H9 (cell line): ENCODE measurements at regions not wholly inside any gene's neighbourhood (a gene's known extent, or its start where the extent isn't known, plus 50 kb on each side); places are given as distances from the start of the nearest gene placed in this dataset.

Experiments used
- DNase-seq: peaks from one replicate; pipeline ENCODE4 v3.0.0-alpha.2; 2017
- H2AFZ ChIP-seq: one replicate; pipeline ENCODE4 v1.6.1; 2013; ENCODE audit warnings: mild to moderate bottlenecking, low read length, control low read depth, moderate library complexity
- H2AK5ac ChIP-seq: 2 replicates; pipeline ENCODE4 v1.6.1; 2013; ENCODE audit warnings: low read length, control low read depth, mixed read lengths; ENCODE audit not compliant: insufficient read length
- H2BK120ac ChIP-seq: one replicate; pipeline ENCODE4 v1.6.1; 2013; ENCODE audit warnings: low read depth, mild to moderate bottlenecking, low read length, control low read depth, inconsistent platforms; ENCODE audit not compliant: poor library complexity, severe bottlenecking
- H2BK12ac ChIP-seq: 2 replicates; pipeline ENCODE4 v1.6.1; 2013; ENCODE audit warnings: low read length, control low read depth, mixed read lengths, low read depth; ENCODE audit not compliant: insufficient read length
- H2BK15ac ChIP-seq: 2 replicates; pipeline ENCODE4 v1.6.1; 2013; ENCODE audit warnings: low read depth, low read length, control low read depth
- H2BK20ac ChIP-seq: one replicate; pipeline ENCODE4 v1.6.1; 2013; ENCODE audit warnings: low read depth, mild to moderate bottlenecking, low read length, control low read depth, inconsistent platforms; ENCODE audit not compliant: poor library complexity, severe bottlenecking
- H2BK5ac ChIP-seq: 2 replicates; pipeline ENCODE4 v1.6.1; 2013; ENCODE audit warnings: low read length, control low read depth, mixed read lengths; ENCODE audit not compliant: insufficient read length
- H3K14ac ChIP-seq: 2 replicates; pipeline ENCODE4 v1.6.1; 2013; ENCODE audit warnings: low read length, control low read depth; ENCODE audit not compliant: insufficient read depth
- H3K18ac ChIP-seq: 2 replicates; pipeline ENCODE4 v1.6.1; 2013; ENCODE audit warnings: low read depth, mild to moderate bottlenecking, mixed read lengths, low read length, control low read depth; ENCODE audit not compliant: insufficient read length
- H3K23ac ChIP-seq: 2 replicates; pipeline ENCODE4 v1.6.1; 2013; ENCODE audit warnings: low read length, control low read depth, mixed read lengths, low read depth; ENCODE audit not compliant: insufficient read length
- H3K23me2 ChIP-seq: 2 replicates; pipeline ENCODE4 v1.6.1; 2013; ENCODE audit warnings: low read depth, mild to moderate bottlenecking, mixed read lengths, low read length, control low read depth; ENCODE audit not compliant: insufficient read length, poor library complexity, severe bottlenecking
- H3K27ac ChIP-seq: 2 replicates; pipeline ENCODE4 v1.5.1; 2013; ENCODE audit warnings: low read length, control low read depth, mixed read lengths, low read depth; ENCODE audit not compliant: insufficient read length
- H3K27me3 ChIP-seq: 2 replicates; pipeline ENCODE4 v1.6.1; 2013; ENCODE audit warnings: low read length, control low read depth, inconsistent platforms; ENCODE audit not compliant: insufficient read depth
- H3K4ac ChIP-seq: 2 replicates; pipeline ENCODE4 v1.6.1; 2013; ENCODE audit warnings: low read depth, mild to moderate bottlenecking, control low read depth, inconsistent platforms, low read length, moderate library complexity
- H3K4me1 ChIP-seq: 2 replicates; pipeline ENCODE4 v1.6.1; 2013; ENCODE audit warnings: low read length, control low read depth, inconsistent platforms; ENCODE audit not compliant: insufficient read depth
- H3K4me2 ChIP-seq: 2 replicates; pipeline ENCODE4 v1.6.1; 2013; ENCODE audit warnings: low read length, control low read depth, mixed read lengths; ENCODE audit not compliant: insufficient read length, insufficient read depth
- H3K56ac ChIP-seq: 2 replicates; pipeline ENCODE4 v1.6.1; 2013; ENCODE audit warnings: low read depth, mild to moderate bottlenecking, mixed read lengths, low read length, control low read depth; ENCODE audit not compliant: insufficient read length
- H3K79me1 ChIP-seq: 2 replicates; pipeline ENCODE4 v1.6.1; 2013; ENCODE audit warnings: low read depth, mild to moderate bottlenecking, moderate library complexity, low read length, control low read depth, inconsistent platforms; ENCODE audit not compliant: insufficient read depth, poor library complexity, severe bottlenecking
- H3K79me2 ChIP-seq: 2 replicates; pipeline ENCODE4 v1.6.1; 2013; ENCODE audit warnings: low read length, control low read depth, inconsistent platforms; ENCODE audit not compliant: insufficient read depth
- H3K9ac ChIP-seq: 2 replicates; pipeline ENCODE4 v1.6.1; 2013; ENCODE audit warnings: low read length, control low read depth, mixed read lengths; ENCODE audit not compliant: insufficient read length; ENCODE audit errors: extremely low read depth
- H3K9me3 ChIP-seq: one replicate; pipeline ENCODE4 v1.6.1; 2013; ENCODE audit warnings: low read depth, low read length, inconsistent platforms; ENCODE audit not compliant: control insufficient read depth
- H3T11ph ChIP-seq: one replicate; pipeline ENCODE4 v1.6.1; 2013; ENCODE audit warnings: mild to moderate bottlenecking, low read length, control low read depth, inconsistent platforms
- H4K20me1 ChIP-seq: one replicate; pipeline ENCODE4 v1.6.1; 2013; ENCODE audit not compliant: control insufficient read depth, insufficient read length, insufficient read depth
- H4K5ac ChIP-seq: 2 replicates; pipeline ENCODE4 v1.6.1; 2013; ENCODE audit warnings: low read depth, mild to moderate bottlenecking, mixed read lengths, low read length, control low read depth; ENCODE audit not compliant: insufficient read length
- H4K8ac ChIP-seq: replicated peaks from 2 replicates; pipeline ENCODE4 v1.6.1; 2013; ENCODE audit warnings: low read length, control low read depth, mixed read lengths, low read depth; ENCODE audit not compliant: insufficient read length
- H4K91ac ChIP-seq: 2 replicates; pipeline ENCODE4 v1.6.1; 2013; ENCODE audit warnings: low read depth, mild to moderate bottlenecking, moderate library complexity, mixed read lengths, low read length, control low read depth; ENCODE audit not compliant: insufficient read length
- H3K27ac Mint-ChIP-seq, 3 experiments: 2 replicates in 2 of 3; 3 replicates in 1 of 3; pipeline ENCODE4 v1.8.0; 2020 to 2021; ENCODE audit warnings: mixed read lengths in 3 of 3, mild to moderate bottlenecking in 1 of 3, moderate library complexity in 1 of 3
- H3K27me3 Mint-ChIP-seq: 2 replicates; pipeline ENCODE4 v1.8.0; 2021; ENCODE audit warnings: low read depth, mild to moderate bottlenecking, moderate library complexity, mixed read lengths
- H3K36me3 Mint-ChIP-seq, 3 experiments: 2 replicates in 2 of 3; 3 replicates in 1 of 3; pipeline ENCODE4 v1.8.0; 2020 to 2021; ENCODE audit warnings: low read depth in 3 of 3, mixed read lengths in 3 of 3; ENCODE audit not compliant: insufficient read depth in 1 of 3
- H3K4me1 Mint-ChIP-seq, 2 experiments: 2 replicates each; pipeline ENCODE4 v1.8.0; 2020; ENCODE audit warnings: mixed read lengths in 2 of 2
- H3K4me3 Mint-ChIP-seq, 2 experiments: 2 replicates in 1 of 2; 3 replicates in 1 of 2; pipeline ENCODE4 v1.8.0; 2020 to 2021; ENCODE audit warnings: mild to moderate bottlenecking in 2 of 2, mixed read lengths in 2 of 2, moderate library complexity in 1 of 2
- H3K9me3 Mint-ChIP-seq, 2 experiments: 2 replicates in 1 of 2; 3 replicates in 1 of 2; pipeline ENCODE4 v1.8.0; 2020; ENCODE audit warnings: mild to moderate bottlenecking in 2 of 2, mixed read lengths in 2 of 2, moderate library complexity in 1 of 2
- CTCF ChIP-seq: fragments of 200-600 bp; sonication (generic); conservative IDR thresholded peaks from 3 replicates; pipeline ENCODE4 v1.8.0; 2021; ENCODE audit warnings: antibody characterized with exemption, mild to moderate bottlenecking
- WGBS: extraction: QIAGEN DNeasy Blood & Tissue Kit; methylation state at CpG from one replicate; pipeline ENCODE4 v1.1.7; 2013; ENCODE audit warnings: missing lambda C conversion rate, low lambda C conversion rate, mixed read lengths; ENCODE audit not compliant: insufficient read length; ENCODE audit errors: extremely low coverage; 5-methylcytosine and 5-hydroxymethylcytosine counted together

GRCh38 chr12:83753904-83754303 is 1067.2 kb downstream of the TMTC2 start:
- Histone ChIP-seq H3K27ac (no peak overlapping the region), H3K79me2 (no peaks in the 10 kb centered on the region), H3K4me2 (no peak overlapping the region), H3K4me1 (no peaks in the 10 kb centered on the region), H2BK15ac (no peak overlapping the region), H3T11ph (no peak overlapping the region), H2BK12ac (no peak overlapping the region), H3K9me3 (no peaks in the 10 kb centered on the region), H4K8ac (no peak overlapping the region), H3K18ac (no peak overlapping the region), H3K56ac (no peak overlapping the region), H4K20me1 (no peaks in the 10 kb centered on the region), H3K9ac (no peak overlapping the region), H3K27me3 (no peaks in the 10 kb centered on the region), H2AK5ac (no peak overlapping the region), H4K5ac (no peak overlapping the region), H2BK120ac (no peak overlapping the region), H3K4ac (no peak overlapping the region), H2BK20ac (no peak overlapping the region), H3K14ac (no peak overlapping the region), H3K23ac (no peak overlapping the region), H2BK5ac (no peak overlapping the region), H2AFZ (no peak overlapping the region), H4K91ac (no peak overlapping the region), H3K79me1 (no peaks in the 10 kb centered on the region), H3K23me2 (no peaks in the 10 kb centered on the region)
- no peak for DNase-seq
- WGBS, result no CpG with 5 or more reads among the region's 1 CpG
- TF ChIP-seq CTCF, result no peak
- no peaks in the 10 kb centered on the region for H3K9me3 Mint-ChIP-seq
- H3K36me3 Mint-ChIP-seq, result no peaks in the 10 kb centered on the region
- no peak overlapping the region for H3K4me3 Mint-ChIP-seq
- no peaks in the 10 kb centered on the region for H3K27me3 Mint-ChIP-seq
- H3K4me1 Mint-ChIP-seq, result no peaks in the 10 kb centered on the region
- no peak overlapping the region for H3K27ac Mint-ChIP-seq
